Endometrium (tissue), 2 donors: ENCODE measurements at regions not wholly inside any gene's neighbourhood (a gene's known extent, or its start where the extent isn't known, plus 50 kb on each side); places are given as distances from the start of the nearest gene placed in this dataset.

Experiments
- FAIRE-seq: peaks from 2 replicates; lab custom pipeline; 2012; peaks lifted over from hg19 to GRCh38; lab: Jason Lieb, UNC
- donor health status: control.
- donor health status: control.

DNA sequence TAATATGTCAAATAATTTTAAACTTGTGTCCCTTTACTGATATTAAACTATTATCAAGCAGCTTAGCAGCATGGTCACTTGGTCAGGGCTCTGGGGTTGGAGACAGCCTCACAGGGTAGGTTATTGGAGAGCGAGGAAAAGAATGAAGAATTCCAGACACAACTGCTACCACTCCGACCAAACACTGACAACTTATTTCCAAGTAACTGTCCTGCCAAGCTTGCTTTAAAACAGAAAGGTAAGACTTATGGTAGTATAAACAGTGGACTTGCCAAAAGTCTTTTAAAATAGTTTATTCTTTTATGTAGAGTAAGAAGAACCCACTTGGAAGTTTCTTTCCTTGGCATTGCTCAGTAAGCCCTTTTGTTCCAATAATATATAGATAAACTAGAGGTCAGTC is 364.1 kb downstream of the DEPDC1B start:
- FAIRE-seq, result no peak

GRCh38 chr5:60334281-60334713 is 365.7 kb downstream of the DEPDC1B start:
- FAIRE-seq, result no peak

- FAIRE-seq, result no peak
Observed at GRCh38 chr5:60333005-60333571, 366.9 kb downstream of the DEPDC1B start.

GRCh38 chr5:60332244-60333004 is 367.5 kb downstream of the DEPDC1B start:
- FAIRE-seq, result no peak

- no peak for FAIRE-seq
Observed at GRCh38 chr5:60330236-60330635, 369.7 kb downstream of the DEPDC1B start.

DNA sequence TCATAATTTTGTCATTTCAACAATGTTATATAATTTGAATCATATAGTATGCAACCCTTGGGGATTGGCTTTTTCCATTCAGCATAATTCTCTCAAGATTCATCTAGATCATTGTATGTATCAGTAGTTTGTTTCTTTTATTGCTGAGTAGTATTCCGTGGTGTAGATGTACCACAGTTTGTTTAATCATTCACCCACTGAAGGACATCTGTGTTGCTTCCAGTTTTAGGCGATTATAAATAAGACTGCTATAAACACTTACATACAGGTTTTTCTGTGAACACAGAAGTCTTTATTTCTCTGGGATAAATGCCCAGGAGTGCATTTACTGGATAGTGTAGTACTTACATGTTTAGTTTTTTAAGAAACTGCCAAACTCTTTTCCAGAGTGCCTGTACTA is 374.1 kb downstream of the DEPDC1B start:
- no peak for FAIRE-seq

GRCh38 chr5:60323596-60323995 is 376.4 kb downstream of the DEPDC1B start:
- no peak for FAIRE-seq

DNA sequence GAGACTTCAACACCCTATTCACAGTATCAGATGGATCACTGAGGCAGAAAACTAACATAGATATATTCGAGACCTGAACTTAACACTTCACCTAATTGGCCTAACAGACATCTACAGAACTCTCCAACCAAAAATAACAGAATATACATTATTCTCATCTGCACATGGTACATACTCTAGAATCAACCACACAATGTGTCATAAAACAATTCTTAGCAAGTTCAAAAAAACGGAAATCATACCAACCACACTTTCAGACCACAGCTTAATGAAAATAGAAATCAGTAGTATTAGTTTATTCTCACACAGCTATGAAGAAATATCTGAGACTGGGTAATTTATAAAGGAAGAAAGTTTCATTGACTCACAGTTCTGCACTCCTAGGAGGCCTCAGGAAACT is 387.9 kb downstream of the DEPDC1B start:
- FAIRE-seq, result no peak

DNA sequence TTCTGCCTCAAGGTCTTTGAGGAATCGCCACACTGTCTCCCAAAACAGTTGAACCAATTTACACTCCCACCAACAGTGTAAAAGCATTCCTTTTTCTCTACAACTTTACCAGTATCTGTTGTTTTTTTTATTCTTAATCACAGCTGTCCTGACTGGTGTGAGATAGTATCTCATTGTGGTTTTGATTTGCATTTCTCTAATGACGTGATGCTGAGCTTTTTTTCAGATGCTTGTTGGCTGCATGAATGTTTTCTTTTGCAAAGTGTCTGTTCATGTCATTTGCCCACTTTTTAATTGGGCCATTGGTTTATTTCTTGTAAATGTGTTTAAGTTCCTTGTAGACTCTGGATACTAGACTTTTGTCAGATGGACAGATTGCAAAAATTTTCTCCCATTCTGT is 400.0 kb downstream of the DEPDC1B start:
- FAIRE-seq, result no peak

GRCh38 chr5:60297658-60298057 is 402.3 kb downstream of the DEPDC1B start:
- no peak for FAIRE-seq

DNA sequence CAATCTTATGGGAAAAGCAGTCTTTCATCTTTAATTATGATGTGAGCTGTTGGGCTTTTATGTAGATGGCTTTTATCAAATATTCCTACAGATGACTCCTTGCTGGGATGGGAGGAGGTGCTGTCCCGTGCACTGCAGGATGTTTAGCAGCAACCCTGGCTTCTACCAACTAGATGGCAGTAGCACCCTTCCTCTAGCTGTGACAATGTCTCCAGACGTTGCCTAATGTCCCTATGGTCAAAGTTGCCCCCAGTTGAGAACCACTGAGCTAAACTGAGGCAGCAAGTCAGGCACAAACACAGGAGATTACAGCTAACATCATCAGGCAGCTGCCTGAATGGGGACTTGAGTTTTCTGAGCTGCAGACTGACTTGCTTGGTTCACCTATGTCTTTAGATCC is 401.9 kb upstream of the PDE4D start:
- no peak for FAIRE-seq

- no peak for FAIRE-seq
Observed at GRCh38 chr5:60293518-60293917, 400.0 kb upstream of the PDE4D start.

DNA sequence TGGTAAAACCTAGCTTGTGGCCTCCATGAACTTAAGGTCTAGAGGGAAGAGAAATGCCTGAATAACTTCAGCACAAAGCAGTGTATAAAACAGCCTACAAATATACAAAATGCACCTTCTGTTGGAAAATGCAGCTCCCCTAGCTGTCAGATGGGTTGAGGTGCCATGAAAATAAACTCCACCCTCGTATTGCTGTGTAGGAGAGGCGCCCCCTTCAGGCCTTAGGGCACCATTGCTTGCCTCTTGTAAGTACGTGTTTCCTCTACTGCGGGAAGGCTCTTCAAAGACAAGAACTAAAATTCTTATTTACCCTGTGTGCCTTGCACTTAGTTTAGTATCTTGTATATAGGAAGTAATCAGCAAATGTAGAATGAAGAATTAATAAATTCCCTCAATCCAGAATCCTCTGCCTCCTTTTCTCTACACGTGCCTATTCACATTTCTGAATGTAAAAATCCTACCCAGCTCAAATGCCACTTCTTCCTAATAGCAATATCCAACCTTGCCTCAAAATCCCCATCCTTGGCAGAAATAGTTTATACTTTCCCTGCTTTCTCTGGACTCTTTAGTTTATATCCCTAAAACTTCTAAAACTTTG is 393.7 kb upstream of the PDE4D start:
- FAIRE-seq, result no peak

DNA sequence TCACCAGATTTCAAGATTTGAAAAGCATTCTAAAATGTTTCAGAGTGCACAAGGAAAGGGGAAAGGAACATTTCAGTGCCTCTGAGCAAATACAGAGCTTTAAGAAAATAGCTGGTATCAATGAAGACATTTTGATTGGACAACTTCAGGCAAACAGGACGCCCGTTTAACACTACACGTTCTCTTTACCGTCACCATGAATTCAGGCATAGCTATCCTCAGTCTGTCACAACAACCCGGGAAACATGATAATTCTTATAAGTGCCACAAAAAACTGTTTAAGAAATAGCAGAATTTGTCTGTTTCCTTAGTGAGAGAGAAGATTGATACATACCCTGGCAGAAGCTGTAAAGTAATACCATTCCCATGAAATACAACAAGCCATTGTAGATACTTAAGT is 392.4 kb upstream of the PDE4D start:
- no peak for FAIRE-seq

GRCh38 chr5:60280943-60281342 is 387.4 kb upstream of the PDE4D start:
- FAIRE-seq, result no peak

DNA sequence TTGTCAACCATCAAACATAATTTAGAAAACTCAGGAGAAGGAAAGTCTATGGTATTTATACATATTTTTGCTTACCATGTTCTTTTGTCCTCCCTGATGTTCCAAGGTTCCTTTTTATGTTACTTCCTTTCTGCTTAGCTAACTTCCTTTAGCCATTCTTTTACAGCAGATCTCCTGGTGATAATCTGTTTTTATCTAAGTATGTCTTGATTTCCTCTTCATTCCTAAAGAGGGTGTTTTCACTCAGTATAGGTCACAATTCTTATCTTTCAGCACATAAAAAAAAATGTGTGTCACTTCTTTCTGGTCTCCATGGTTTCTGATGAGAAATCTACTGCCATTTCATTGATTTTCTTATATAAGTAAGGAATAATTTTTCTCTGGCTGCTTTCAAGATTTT is 384.4 kb upstream of the PDE4D start:
- FAIRE-seq, result no peak

GRCh38 chr5:60274747-60275146 is 381.2 kb upstream of the PDE4D start:
- no peak for FAIRE-seq

- FAIRE-seq, result no peak
Observed at GRCh38 chr5:60271517-60271916, 378.0 kb upstream of the PDE4D start.

DNA sequence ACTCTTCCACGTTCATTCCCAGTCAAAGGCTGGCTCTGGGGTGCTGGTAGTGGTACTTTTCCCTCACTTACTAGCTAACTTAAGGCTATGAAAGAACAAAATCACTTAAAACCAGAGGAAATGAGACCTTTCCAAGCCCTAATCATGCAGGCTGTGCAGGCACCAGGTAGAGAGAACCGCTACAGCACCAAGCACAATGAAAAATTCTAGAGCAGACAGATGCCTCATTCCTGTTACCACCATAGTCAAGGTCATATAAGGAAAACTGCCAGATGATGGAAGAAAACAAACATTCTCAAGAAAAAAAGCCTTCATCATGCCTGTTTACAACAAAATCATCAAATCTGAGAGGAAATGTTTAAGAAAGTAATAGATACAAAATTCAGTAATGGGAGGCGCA is 374.4 kb upstream of the PDE4D start:
- FAIRE-seq, result no peak

DNA sequence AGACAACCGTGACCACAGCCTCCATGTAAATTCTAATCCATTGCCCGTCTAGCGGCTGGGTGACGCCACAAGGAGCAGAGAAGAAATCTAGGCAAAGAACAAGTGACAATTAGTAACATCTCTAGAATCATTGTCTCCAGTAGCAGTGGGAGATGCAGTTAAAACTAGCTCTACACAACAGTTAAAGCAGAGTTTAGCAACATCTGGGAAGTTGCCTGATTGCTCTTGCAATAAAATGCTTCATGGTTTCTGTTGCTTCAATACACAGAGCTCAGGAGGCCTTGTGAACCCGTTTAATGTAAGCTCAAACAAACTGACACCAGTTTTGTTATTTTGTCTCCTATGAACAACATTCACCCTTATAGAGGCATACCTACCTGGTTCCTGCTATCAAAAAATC is 369.8 kb upstream of the PDE4D start:
- no peak for FAIRE-seq

DNA sequence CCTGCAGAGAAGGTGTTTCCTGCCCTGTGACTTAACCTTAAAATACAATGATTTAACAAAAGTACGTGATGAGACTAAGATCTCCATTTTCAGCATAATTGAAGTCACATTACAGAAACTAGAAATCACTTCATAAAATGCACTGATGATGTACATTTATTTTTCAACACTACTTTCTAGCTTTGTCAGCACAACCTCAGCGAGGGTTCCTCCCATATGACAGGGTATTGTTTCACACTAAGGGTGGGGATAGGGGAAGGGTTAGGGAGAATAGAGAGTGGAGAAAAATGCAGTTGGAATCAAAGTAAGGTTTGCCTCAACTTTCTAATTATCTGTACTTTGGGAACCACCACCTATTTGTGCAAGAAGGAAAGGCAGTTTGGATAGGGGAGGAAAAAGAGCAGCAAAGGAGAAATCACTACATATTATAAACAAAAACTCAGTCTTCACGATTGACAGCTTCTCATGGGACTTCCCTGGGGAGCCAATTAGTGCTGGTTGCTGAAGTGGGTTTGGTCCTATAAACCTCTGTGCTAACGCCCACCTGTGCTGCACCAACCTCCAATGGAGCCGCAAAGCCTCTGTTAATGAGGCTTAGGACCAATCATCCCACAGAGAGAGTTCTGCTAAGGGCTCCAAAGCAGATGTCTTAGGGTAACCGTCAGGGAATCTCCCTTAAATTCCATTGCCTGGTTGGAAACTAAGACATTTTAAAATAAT is 369.2 kb upstream of the PDE4D start:
- no peak for FAIRE-seq

GRCh38 chr5:60261732-60262131 is 368.2 kb upstream of the PDE4D start:
- no peak for FAIRE-seq

GRCh38 chr5:60260658-60261057 is 367.1 kb upstream of the PDE4D start:
- FAIRE-seq, result no peak
